ENCODE measurements at regions not wholly inside any gene's neighbourhood (a gene's known extent, or its start where the extent isn't known, plus 50 kb on each side); places are given as distances from the start of the nearest gene placed in this dataset.

DNA sequence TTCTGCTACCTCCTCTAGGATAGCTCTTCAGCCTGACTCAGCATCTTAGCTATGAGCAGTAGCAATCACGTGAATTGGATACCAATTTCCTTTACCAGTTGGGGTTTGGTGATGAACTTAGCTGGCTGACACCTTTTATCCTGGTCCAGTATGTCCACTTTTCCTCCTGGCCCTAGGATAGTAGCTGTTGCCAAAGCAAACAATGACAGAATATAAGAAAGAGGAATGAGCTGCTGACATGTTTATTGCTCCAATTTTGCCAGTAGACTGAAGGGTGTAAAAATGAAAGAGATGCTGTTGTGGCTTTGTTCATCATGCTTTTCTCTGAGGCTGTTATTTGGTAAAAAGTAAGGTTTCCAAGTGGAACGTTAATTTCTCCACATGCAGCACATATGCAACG lies 168.3 kb upstream of the JAG1 start:
- ChIA-PET CTCF (ENCODE audit: low intra/inter-chr PET ratio, low total read pairs) (no interaction called here), POLR2A (no interaction called here)
- Histone ChIP-seq H2AFZ (ENCODE audit: low read length) (no peak overlapping the region), H3K27me3 (ENCODE audit: control insufficient read depth in 1 of 2, insufficient read depth in 2 of 2, low read length in 2 of 2) (no peaks in the 10 kb centered on the region; a peak in 1 of 5 replicates), H3K9me3 (ENCODE audit: low read length) (no peaks in the 10 kb centered on the region), H4K20me1 (ENCODE audit: insufficient read depth, low read length) (no peaks in the 10 kb centered on the region), H3K4me1 (ENCODE audit: insufficient read depth, low read length) (no peaks in the 10 kb centered on the region), H3K79me2 (ENCODE audit: insufficient read depth, low read length) (no peaks in the 10 kb centered on the region), H3K9ac (ENCODE audit: insufficient read depth, low read depth, low read length) (no peak overlapping the region), H3K36me3 (replicated peaks in 1 of 2; ENCODE audit: control insufficient read depth in 1 of 2, insufficient read depth in 2 of 2, low read length in 2 of 2) (no peaks in the 10 kb centered on the region), H3K4me2 (ENCODE audit: low read depth, low read length) (no peak overlapping the region), H3K4me3 (replicated peaks in 1 of 3; ENCODE audit: insufficient read depth in 1 of 3, low read depth in 2 of 3, low read length in 3 of 3) (no peak overlapping the region), H3K27ac (ENCODE audit: extremely low read length, insufficient read depth, low read length) (no peak overlapping the region)
- in situ Hi-C loops (cut with HindIII; ENCODE audit: extremely low pct_ligation_motif_present, low pct_unique_long_range_greater_than_20kb) (no loop called here), intact Hi-C loops (cut with micrococcal nuclease; ENCODE audit: unreplicated experiment) (no loop called here)
- TF ChIP-seq ZBTB14 (CRISPR knock-in tag; IDR thresholded peaks at IDR 0.05) (no peak), MAFK (conservative IDR thresholded peaks at IDR 0.05 in 1 of 2, IDR thresholded peaks at IDR 0.05 in 1 of 2; ENCODE audit: low read length in 2 of 2) (peak; percentile 14 to 42; a peak in 1 of 4 replicates), IRX3 (CRISPR knock-in tag; IDR thresholded peaks at IDR 0.05; ENCODE audit: borderline replicate concordance, low read depth) (no peak), HMG20B (CRISPR knock-in tag; conservative IDR thresholded peaks at IDR 0.05) (no peak), GZF1 (CRISPR knock-in tag; IDR thresholded peaks at IDR 0.05) (no peak)
- no TSS peak for BruUV-seq (replicated peaks)
- ATAC-seq (no peak), DNase-seq (ENCODE audit: low spot score) (no peak), FAIRE-seq (no peak)
- 13% methylated on average over 3 of the region's 3 CpGs for WGBS (ENCODE audit: low lambda C conversion rate)

DNA sequence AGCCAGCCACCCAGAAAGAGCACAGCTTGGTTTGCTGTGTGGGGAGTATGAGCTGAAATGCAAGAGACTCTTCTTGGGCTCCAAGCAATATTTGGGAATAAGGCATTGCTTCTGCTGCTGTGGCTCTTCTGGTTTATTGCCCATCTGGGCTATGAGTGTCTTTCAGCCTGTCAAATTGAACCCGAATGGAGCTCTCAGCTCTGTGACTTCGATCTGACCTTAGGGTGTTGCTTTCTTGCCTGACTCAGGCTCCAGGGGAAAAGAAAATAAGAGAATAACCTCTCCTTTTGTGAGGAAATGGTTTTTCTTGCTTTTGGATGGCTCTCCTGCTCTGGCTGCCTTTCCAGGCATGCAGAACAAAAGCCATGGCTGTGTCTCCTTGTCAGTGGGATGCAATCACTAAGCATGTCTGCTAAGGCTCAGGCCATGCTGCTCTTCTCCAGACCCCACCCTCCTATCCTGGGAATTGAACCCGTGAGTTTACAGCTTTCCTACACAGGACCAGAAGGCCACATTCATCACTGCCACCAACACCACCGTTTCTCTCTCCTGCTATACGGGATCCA lies 169.4 kb upstream of the JAG1 start:
- TF ChIP-seq RCOR2 (CRISPR knock-in tag; IDR thresholded peaks at IDR 0.05): no peak
- no peak for TF ChIP-seq MAX (IDR thresholded peaks at IDR 0.05)
- TF ChIP-seq GPN1 (CRISPR knock-in tag; IDR thresholded peaks at IDR 0.05; ENCODE audit: borderline replicate concordance): no peak
- TF ChIP-seq ZNF260 (CRISPR knock-in tag; IDR thresholded peaks at IDR 0.05; ENCODE audit: borderline replicate concordance, low read depth): no peak
- TF ChIP-seq TBX3 (IDR thresholded peaks at IDR 0.05; ENCODE audit: borderline replicate concordance): no peak
- TF ChIP-seq ZNF790 (CRISPR knock-in tag; IDR thresholded peaks at IDR 0.05; ENCODE audit: borderline replicate concordance): no peak
- no peak for TF ChIP-seq ZSCAN25 (CRISPR knock-in tag; IDR thresholded peaks at IDR 0.05)
- TF ChIP-seq SIN3A (IDR thresholded peaks at IDR 0.05; ENCODE audit: borderline replicate concordance, low read depth, low read length): no peak
- TF ChIP-seq ZBTB10 (CRISPR knock-in tag; IDR thresholded peaks at IDR 0.05; ENCODE audit: borderline replicate concordance): no peak
- TF ChIP-seq BORCS8-MEF2B (CRISPR knock-in tag; IDR thresholded peaks at IDR 0.05): no peak
- no peak for TF ChIP-seq ZNF563 (CRISPR knock-in tag; IDR thresholded peaks at IDR 0.05)
- 26% methylated on average over 5 of the region's 5 CpGs for WGBS (ENCODE audit: low lambda C conversion rate)
- Histone ChIP-seq H3K9me3 (ENCODE audit: low read length) (no peaks in the 10 kb centered on the region), H3K79me2 (ENCODE audit: insufficient read depth, low read length) (no peaks in the 10 kb centered on the region), H3K4me2 (ENCODE audit: low read depth, low read length) (no peak overlapping the region), H4K20me1 (ENCODE audit: insufficient read depth, low read length) (no peaks in the 10 kb centered on the region), H2AFZ (ENCODE audit: low read length) (no peak overlapping the region), H3K4me1 (ENCODE audit: insufficient read depth, low read length) (no peaks in the 10 kb centered on the region), H3K9ac (ENCODE audit: insufficient read depth, low read depth, low read length) (no peak overlapping the region), H3K27ac (ENCODE audit: extremely low read length, insufficient read depth, low read length) (no peak overlapping the region), H3K27me3 (ENCODE audit: control insufficient read depth in 1 of 2, insufficient read depth in 2 of 2, low read length in 2 of 2) (no peaks in the 10 kb centered on the region), H3K36me3 (replicated peaks in 1 of 2; ENCODE audit: control insufficient read depth in 1 of 2, insufficient read depth in 2 of 2, low read length in 2 of 2) (no peaks in the 10 kb centered on the region), H3K4me3 (replicated peaks in 1 of 3; ENCODE audit: insufficient read depth in 1 of 3, low read depth in 2 of 3, low read length in 3 of 3) (no peak overlapping the region)
- FAIRE-seq: no peak
- CTCF ChIA-PET (ENCODE audit: low intra/inter-chr PET ratio, low total read pairs): no interaction called here
- in situ Hi-C loops (cut with HindIII; ENCODE audit: extremely low pct_ligation_motif_present, low pct_unique_long_range_greater_than_20kb): no loop called here
- intact Hi-C loops (cut with micrococcal nuclease; ENCODE audit: unreplicated experiment): no loop called here
- no peak for DNase-seq (ENCODE audit: low spot score)
- no peak for ATAC-seq
- POLR2A ChIA-PET: no interaction called here
- no TSS peak for BruUV-seq (replicated peaks)
